ENCODE measurements at regions not wholly inside any gene's neighbourhood (a gene's known extent, or its start where the extent isn't known, plus 50 kb on each side); places are given as distances from the start of the nearest gene placed in this dataset.

DNA sequence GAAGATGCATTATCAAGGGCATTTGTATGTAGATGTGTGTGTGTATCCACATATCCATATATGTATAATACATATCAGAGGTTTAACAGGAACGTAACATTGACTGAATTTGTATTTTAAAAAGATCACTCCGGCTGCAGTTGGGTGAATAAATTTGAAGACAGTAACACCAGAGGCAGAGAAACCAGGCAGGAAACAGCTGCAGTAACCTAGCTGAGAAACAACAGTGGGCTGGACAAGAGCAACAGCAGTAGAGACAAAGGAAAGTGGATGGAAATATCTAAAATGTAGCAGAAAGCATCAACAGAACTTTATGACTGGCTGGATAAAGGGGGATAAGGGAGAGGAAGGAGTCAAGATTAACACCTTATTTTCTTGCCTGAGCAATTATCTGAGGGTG is 68.3 kb upstream of the SETMAR start:
- TF ChIP-seq, protein P1, sequence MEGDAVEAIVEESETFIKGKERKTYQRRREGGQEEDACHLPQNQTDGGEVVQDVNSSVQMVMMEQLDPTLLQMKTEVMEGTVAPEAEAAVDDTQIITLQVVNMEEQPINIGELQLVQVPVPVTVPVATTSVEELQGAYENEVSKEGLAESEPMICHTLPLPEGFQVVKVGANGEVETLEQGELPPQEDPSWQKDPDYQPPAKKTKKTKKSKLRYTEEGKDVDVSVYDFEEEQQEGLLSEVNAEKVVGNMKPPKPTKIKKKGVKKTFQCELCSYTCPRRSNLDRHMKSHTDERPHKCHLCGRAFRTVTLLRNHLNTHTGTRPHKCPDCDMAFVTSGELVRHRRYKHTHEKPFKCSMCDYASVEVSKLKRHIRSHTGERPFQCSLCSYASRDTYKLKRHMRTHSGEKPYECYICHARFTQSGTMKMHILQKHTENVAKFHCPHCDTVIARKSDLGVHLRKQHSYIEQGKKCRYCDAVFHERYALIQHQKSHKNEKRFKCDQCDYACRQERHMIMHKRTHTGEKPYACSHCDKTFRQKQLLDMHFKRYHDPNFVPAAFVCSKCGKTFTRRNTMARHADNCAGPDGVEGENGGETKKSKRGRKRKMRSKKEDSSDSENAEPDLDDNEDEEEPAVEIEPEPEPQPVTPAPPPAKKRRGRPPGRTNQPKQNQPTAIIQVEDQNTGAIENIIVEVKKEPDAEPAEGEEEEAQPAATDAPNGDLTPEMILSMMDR (IDR thresholded peaks at IDR 0.05) = no peak
- TF ChIP-seq POLR2A (IDR thresholded peaks at IDR 0.05) = no peak

All from testis (tissue), 2 donors.